RPMI8226 (cell line): ENCODE measurements at regions not wholly inside any gene's neighbourhood (a gene's known extent, or its start where the extent isn't known, plus 50 kb on each side); places are given as distances from the start of the nearest gene placed in this dataset.
"Not testable (repeated sequence)": the region's sequence is repeated elsewhere in the genome, so short reads cannot be mapped to it uniquely, and the experiment has no call there.

Source experiments
- DNase-seq: peaks from one replicate; pipeline ENCODE4 v3.0.0-alpha.2; 2015

DNA sequence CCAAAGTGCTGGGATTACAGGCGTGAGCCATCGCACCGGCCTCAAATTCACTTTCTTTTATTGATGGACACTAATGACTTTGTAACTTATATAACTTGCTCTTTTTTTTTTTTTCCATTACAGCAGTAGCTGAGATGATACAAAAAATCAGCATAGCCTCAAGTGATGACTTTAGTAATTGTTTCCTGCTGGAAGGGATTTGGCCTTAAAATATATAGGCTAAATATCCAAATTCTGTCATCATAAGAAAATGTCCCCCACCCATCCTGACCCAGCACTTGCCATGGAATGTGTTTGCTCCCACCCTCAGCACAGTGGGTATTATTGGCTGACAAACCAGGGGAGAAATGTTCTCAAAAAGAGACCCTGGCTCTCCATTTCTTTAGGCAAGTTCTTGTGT is 1264.1 kb upstream of the AUTS2 start:
- DNase-seq: no peak

DNA sequence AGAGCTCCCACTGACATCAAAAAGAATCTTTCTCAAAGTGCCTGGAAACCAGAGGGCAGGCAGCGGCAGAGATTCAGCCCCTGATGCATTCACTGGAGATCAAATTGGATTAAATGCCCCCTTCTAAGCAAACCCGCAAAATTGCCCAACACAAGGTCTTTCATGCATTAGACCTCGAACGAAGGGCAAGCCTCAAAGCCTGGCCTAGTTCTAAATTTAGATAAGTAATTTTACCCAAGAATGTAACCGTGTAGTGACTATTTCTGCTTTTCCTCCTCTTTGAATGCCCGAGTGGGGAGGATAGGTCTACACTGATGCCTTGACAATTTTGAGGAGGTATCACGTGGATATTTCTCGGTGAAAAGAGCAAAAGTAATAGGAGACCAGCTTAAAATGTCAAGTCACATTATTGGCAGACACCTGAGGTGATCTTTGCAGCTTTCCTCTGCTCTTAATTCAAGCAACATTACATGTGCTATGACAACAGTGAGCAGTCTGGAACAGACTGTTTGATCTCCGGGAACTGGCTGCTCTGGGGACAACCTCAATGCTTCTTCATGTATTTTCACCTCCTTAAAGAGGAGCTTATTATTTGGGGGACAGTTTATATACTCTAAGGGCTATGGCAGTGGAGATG is 1263.5 kb upstream of the AUTS2 start:
- peak; percentile 20 for DNase-seq

DNA sequence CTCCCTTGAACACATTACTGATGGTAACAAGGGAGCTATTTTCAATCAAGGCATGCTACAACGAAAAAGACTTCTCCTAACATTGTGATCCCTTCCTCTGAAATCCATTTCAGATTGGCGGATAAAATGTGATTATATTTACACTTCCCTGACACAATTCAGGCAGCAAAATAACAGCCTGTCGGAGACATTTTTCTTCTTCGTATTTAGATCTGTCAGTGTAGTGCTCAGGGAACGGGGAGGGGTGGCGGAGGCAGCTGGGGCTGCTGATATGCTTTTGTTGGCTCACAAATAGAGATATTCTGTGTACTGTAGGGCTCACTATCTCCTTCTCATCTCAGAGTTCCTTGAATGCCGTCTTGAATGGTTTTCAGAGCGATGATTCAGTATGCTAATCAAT is 1261.7 kb upstream of the AUTS2 start:
- DNase-seq: no peak

DNA sequence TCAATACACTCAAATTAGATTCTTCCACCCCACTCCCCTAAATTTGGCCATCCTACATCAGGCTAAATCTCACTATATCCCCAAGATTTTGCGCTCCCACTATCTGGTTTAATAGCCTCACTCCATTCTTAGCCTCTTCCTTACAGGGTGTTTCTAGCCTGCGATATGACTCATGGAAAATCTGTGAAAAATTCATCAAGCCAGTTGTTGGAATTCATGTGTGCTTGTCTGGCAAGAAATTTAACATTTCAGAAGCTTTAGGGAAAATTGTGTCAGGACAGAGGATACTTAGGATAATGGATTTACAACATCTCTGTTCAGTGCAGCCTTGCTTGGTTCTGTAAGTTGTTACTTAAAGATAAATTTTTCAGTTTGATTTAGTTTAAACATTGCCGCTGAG is 1249.9 kb upstream of the AUTS2 start:
- no peak for DNase-seq

DNA sequence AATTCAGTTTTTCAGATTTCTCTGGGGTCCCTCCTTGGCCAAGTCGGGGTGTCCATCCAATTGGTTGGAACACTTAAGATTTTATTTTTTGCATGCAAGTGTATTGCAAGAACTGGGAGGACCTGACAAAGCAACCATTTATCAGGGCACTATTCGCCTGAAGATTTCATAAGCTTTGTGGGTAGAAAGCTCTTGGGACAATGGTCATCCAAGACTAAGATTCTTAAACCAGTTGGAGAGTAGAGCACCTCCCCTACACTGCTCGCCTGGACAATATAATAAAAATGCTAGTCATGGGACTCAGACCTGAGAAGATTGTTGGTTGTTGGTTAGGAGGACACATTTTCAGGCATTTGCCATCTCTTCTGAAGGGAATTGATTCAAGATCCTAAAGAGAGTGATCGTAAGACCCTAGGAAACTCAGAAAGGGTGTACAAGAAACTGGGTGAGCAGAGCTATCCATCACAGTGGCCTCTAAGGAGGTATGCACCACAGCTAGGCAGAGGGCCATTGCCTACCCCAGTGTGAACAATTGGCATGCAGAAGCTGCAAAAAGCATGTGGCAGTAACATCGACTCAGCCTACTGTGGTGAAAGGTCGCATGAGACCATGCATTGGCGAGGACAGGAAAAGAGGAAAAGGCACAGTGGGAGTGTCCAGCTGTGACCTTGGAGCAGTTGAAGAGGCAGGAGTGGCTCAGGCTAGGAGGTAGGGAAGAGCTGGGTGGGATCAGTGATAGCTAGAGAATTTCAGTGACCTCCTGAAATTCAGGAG is 1235.3 kb upstream of the AUTS2 start:
- DNase-seq: peak; percentile 32

DNA sequence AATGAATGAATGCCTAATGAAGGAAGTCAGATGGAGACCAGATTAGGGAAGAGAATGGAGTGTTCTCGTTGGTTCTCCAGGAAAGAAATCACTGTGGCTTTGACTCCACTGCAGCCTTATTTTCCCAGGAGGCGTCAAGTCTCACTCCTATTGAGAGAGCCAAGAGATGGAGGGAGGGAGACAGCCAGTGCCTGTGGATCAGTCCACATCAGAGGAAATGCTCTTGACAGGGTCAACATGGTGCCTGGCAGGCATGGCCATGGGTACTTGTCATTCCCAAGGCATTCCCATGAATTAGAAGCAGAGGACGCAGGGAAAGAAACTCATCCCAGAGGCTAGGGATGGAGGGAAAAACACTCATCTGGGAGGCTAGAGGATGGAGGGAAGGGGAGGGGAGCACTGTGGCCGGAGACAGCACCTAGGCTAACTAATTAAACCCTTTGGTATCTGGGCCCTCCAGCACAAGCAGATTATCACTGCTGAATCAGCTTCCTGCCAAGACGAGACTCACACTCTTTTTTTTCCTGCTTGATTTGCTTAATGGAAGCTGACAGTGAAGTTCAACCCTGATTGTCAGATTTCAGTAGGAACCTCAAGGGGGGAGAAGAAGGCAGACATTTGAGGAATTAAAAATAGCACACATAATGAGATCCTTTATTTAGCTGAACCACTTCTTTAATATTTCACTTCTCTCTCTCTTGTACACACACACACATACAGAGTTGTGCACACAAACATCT is 1233.2 kb upstream of the AUTS2 start:
- peak; percentile 88 for DNase-seq

DNA sequence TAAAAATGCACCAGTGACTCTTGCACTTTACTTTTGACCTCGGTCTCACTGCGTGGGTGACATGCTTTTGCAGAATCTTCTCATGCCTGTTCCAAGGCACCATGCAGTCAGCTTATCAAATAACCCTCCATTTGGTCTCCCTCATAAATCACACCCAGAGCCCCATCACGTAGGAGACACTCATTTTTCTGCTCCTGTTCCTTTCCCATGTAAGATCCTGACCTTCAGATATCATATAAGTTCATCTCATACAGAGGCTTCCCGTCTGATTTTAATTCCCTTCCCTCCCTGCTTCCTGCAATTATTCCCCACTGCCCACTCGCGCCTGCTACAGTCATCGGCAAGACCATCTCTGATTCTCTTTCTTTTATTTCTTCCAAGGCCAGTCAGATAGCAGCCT is 1226.3 kb upstream of the AUTS2 start:
- peak; percentile 15 for DNase-seq

DNA sequence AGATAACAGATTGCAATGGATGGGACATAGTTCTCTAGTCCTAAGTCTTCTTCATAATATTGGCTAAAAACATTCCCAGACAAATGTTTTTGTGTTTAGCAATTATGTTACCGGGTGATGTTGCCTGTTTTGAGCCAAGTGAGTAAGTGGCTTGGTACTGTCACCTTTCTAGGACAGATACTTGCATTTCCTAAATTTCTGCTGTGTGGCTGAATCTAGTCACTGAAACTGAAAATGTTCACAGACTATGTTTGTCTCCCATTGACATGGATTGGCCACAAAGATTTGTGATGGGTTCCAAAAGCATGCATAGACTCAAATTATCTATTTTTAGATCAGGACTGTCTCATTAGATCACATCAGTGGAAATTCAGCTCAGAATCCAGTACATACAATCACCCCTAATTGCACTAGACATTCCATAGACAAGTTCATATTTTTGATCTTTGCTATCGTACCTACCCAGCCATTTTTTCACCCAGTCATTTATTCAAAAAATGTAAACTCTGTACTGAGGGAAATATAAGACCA is 1222.1 kb upstream of the AUTS2 start:
- DNase-seq: peak; percentile 73

DNA sequence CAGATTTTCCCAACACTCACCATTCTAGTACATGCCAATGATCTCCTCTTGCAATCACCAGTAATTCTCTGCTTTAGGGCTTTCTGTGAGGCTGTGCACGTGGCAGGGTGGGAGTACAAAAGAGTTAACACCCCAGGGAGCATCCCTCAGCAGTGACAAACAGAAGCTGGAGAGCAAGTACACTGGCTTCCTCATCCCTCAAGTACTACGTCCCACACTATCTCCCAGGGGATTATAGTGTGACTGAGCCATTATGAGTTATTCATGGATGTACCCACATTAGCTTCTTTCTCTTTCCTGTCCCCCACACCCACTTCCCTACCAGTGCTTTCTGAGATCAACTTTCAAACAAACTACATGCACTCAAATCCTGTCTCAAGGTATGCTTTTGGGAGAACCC is 1216.5 kb upstream of the AUTS2 start:
- no peak for DNase-seq

DNA sequence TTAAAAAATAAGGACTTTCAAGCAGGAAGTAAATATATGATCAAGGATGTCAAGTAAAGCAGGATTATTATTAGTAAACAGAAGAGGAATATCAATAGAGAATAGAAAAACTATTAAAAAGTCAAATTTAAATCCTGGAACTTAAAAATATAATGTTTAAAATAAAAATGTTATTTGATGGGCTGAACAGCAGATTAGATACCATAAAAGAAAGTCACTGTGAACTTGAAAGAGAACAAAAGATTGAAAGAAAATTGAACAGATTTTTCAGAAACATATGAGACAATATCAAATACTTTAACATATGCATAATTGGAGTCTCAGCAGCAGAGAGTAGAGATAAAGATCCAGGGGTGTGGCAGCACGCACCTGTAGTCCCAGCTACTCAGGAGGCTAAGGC is 1213.7 kb upstream of the AUTS2 start:
- no peak for DNase-seq

DNA sequence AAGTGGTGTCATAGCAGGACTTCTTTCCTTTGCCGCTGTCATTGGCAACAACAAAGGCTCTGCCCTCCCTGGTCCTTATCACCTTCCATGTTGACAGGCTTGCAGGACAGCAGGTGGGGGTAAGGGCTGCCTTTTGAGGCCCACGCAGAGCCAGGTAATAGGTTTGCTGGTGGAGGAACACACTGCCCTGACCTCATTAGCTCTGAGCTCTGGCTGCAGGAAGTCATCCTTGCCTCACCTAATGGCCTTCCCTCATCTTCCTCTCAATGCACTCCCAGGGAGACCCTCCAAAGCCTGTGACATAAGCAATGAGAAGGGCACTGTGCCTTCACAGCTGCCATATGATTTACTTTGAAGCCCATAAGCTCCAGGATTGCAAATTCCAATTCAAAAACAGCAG is 1205.2 kb upstream of the AUTS2 start:
- DNase-seq: no peak

DNA sequence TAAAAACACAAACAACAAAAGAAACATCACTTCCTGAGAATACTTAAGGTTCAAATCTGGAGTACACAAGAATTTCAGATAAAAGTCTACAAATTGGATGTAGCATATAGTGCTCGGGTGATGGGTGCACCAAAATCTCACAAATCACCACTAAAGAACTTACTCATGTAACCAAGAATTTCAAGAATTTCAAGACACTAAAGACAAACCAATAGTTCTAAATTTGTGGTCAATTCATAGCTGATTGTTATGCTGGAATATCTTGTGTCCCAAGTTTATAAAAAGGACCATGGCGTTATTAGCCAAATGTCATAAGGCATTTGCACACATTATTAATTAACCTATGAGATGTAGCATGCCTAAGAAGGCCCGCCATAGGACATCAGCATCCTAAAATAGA is 1204.1 kb upstream of the AUTS2 start:
- DNase-seq: no peak

DNA sequence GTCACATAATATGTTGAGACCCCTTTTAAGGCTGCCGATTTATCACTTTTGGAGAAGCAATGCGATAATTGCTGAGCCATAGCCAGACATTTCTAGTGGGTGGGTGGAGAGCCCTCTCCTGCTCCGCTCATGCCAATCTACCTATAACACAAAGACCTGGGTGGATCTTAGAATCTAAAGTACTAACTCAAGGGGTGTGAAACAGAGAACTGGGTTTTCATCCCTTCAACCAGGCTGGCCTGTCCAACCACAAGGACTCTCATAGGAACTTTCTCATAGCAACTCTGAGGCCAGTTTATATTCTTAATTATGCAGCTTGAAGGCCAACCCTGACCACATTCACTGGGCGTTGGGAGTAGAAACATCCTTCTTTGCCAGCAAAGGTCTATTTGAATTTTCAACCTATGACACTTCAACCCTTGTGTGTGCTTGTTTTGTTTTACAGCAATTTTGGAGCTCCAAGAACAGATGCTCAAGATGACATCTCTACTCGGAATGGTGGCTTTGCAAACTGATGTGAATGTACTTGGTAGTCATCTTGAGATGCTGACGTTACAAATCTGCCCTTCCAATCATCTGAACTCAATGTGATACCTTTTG is 1198.2 kb upstream of the AUTS2 start:
- DNase-seq: no peak

DNA sequence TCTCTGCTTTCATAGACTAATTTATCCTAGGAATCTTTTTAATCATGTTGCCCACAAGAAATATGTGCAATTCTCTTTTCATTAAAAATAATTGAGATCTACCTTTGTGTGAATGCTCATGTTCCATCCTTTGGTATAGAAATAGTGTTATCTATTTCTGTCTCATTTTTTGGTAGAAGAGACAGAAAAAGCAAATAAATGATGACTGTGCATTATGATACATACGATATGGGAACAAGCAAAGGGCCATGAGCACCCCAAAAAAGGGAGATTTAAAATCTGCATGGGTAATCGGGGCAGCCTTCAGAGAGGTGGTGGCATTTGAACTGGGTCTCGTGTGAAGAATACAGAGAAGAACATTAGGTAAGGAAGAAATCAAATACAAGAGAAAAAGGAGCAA is 1197.5 kb upstream of the AUTS2 start:
- no peak for DNase-seq

DNA sequence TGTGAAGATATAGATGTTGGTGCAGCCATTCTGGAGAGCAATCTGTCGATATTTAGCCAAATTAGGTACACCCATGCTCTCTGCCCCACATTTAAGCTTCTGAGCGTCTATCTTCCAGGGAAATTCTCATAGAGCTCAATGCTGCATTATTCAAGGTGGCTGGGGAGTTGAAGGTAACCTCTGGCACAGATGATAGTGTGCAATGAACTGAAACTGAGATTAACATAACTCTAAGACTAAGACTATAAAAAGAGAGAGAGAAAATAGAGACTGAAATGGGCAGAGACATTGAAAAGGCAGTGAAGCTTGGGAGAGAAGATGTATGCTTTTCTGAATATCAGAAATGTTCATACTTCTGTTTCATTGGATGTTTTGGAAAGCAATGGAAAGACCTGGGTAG is 1197.0 kb upstream of the AUTS2 start:
- no peak for DNase-seq

DNA sequence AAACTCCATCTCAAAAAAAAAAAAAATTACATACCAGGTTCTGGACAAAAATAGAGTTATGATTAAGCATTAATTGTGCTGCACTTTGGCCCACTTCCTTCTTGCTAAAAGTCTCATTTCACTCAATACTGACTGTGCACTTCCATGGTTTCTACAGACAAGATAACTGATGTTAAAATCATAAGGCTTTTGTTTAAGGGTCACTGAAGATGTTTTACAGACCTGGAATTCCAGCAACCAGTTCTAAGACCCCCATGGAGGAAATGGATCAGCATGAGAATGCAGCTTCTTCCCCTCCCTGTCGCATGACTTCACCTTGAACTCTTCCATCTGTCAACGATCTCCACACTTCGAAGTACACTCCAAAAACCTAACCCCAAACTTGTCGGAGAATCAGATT is 1191.8 kb upstream of the AUTS2 start:
- DNase-seq: peak; percentile 64

DNA sequence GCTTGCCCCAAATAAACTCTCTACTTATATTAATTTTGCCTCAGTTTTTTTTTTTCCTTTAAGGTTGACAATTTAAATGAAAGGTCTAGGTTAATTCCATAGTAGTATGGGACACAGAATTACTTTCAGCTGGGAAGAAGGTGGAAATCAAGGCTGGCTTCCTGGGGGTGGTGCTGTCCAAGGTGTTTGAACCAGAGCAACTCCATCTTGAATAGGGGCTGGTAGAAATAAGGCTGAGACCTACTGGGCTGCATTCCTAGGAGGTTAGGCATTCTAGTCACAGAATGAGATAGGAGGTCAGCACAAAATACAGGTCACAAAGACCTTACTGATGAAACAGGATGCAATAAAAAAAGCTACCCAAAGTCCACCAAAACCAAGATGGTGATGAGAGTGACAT is 1190.8 kb upstream of the AUTS2 start:
- DNase-seq: no peak

DNA sequence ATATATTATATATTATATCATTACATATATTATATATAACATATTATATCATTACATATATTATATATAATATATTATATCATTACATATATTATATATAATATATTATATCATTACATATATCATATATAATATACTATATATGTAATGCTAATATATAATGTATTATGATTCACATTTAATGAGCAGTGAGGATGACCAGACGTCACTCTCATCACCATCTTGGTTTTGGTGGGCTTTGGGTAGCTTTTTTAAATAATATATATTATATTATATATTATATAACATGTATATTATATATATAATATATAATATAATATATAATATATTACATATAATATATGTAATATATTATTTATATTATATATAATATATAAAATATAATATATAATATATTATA is 1189.4 kb upstream of the AUTS2 start:
- no peak for DNase-seq

DNA sequence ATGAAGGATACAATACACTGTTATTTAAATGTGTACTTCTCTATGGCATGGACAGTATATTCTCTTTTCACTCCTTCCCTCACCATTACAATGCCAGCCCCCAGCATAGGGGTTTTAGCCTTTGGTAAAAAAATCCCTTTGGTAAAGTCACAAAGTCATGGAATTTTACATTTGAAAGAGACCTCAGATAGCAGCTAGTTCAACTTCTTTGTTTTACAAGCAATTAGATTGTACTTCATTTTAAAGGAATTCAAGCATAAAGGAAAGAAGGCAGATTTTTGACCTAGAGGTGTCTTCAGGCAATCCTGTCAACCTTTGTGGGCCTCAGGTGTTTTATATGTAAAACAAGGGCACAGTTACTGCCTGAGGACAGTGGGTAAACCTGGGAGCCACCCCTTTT is 1188.4 kb upstream of the AUTS2 start:
- no peak for DNase-seq

DNA sequence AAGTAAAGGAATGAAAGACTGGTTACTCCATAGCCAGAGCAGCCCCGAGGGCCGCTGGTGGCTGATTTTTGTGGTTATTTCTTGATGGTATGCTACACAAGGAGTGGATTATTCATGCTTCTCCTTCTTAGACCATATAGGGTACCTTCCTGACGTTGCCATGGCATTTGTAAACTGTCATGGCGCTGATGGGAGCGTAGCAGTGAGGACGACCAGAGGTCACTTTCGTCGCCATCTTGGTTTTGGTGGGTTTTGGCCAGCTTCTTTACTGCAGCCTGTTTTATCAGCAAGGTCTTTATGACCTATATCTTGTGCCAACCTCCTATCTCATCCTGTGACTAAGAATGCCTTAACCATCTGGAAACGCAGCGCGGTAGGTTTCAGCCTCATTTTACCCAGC is 1187.6 kb upstream of the AUTS2 start:
- not testable (repeated sequence) for DNase-seq

DNA sequence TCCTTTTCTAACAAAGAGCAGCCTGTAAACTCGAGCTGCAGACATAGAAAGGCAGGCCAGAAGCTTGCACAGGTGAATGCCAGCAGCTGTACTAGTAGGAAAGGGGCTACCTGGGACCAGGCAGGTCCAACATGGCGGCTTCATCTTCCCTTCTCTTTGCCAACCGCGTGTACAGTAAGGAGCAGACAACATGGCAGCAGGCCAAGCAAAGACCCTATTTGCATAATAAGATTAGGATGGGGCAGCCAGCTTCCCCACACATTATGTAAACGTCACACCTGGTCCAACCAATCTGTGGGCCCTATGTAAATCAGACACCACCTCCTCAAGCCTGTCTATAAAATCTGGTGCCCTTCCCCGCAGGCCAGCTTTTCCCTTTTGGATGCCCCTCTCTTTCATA is 1186.5 kb upstream of the AUTS2 start:
- DNase-seq: peak; percentile 92

DNA sequence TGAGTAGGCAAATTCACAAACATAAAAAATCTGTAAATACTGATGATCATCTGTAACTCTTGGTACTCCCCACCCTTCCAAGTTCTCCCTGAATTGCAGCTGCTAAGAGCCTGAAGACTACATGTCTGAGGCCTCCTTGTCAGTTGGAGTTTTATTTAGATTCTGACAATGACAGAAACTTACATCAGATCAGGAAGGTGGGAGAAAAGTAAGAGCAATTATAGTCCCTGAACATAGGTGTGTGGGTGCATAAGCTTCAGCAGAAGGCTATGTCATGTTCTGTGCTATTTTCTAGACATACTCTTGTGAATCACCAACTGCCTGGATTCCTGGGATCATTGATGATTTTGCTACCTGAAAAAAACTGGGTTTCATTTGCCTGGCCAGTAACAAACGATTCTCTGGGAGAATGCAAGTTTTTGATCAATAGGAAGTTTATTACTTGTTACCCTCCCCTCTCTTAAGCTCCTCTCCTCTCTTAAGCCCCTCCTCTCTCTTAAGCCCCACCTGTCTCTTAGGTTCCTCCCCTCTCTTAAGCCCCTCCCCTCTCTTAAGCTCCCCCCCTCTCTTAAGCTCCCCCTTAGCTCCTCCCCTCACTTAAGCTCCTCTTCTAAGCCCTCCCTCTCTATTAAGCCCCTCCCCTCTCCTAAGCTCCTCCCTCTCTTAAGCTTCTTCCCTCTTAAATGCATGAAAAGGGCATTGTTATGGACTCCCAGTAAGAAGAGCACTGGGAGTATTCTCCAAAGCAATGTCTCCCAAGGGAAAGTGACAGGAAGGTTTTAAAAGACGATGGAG is 1183.4 kb upstream of the AUTS2 start:
- DNase-seq: peak; percentile 50

DNA sequence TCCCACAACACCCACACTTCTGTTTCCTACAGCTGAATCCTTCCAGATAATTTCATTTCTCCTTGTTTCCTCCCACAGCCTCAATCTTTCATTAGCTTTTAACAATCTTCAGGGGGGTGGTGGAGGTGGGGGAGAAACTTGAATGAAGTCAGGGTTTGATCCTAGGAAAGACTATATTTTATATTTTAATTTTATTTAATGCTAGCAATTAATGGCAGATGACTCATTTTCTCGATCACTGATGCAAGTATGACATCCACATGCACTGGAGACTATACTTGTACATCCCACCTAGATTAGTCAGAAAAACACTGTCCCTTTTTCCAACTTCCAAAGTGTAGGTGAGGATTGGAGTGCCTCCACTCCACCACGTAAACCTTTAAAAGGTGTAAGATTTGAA is 1181.3 kb upstream of the AUTS2 start:
- no peak for DNase-seq
